Skeletal muscle satellite cell (primary cell): ENCODE measurements at regions not wholly inside any gene's neighbourhood (a gene's known extent, or its start where the extent isn't known, plus 50 kb on each side); places are given as distances from the start of the nearest gene placed in this dataset.

Source experiments
- H3K27me3 ChIP-seq: 2 replicates; pipeline ENCODE4 v1.7.0; 2013; ENCODE audit warnings: low read length; ENCODE audit not compliant: control insufficient read depth, insufficient read depth
- H3K36me3 ChIP-seq: 2 replicates; pipeline ENCODE4 v1.7.0; 2013; ENCODE audit warnings: mild to moderate bottlenecking, control low read depth, low read length; ENCODE audit not compliant: insufficient read depth
- H3K4me1 ChIP-seq: 2 replicates; pipeline ENCODE4 v1.7.0; 2013; ENCODE audit warnings: low read length; ENCODE audit not compliant: control insufficient read depth, insufficient read depth
- H3K4me2 ChIP-seq: 2 replicates; pipeline ENCODE4 v1.7.0; 2013; ENCODE audit warnings: mild to moderate bottlenecking, low read length
- H3K4me3 ChIP-seq: 2 replicates; pipeline ENCODE4 v1.7.0; 2013; ENCODE audit warnings: low read length
- H3K9ac ChIP-seq: 2 replicates; pipeline ENCODE4 v1.7.0; 2013; ENCODE audit warnings: mild to moderate bottlenecking, low read depth, low read length, moderate library complexity
- H3K9me3 ChIP-seq: replicated peaks from 2 replicates; pipeline ENCODE4 v1.7.0; 2013; ENCODE audit warnings: mild to moderate bottlenecking, control low read depth, low read length

GRCh38 chr15:98398056-98398455 is 250.3 kb upstream of the IGF1R start:
- H3K9me3 ChIP-seq: no peaks in the 10 kb centered on the region
- no peak overlapping the region for H3K4me3 ChIP-seq
- no peak overlapping the region for H3K4me2 ChIP-seq
- no peak overlapping the region for H3K9ac ChIP-seq
- H3K27me3 ChIP-seq: no peaks in the 10 kb centered on the region
- H3K4me1 ChIP-seq: no peaks in the 10 kb centered on the region
- H3K36me3 ChIP-seq: no peaks in the 10 kb centered on the region

- Histone ChIP-seq H3K9me3 (no peaks in the 10 kb centered on the region), H3K9ac (no peak overlapping the region), H3K27me3 (no peaks in the 10 kb centered on the region), H3K4me3 (no peak overlapping the region), H3K36me3 (no peaks in the 10 kb centered on the region), H3K4me1 (no peaks in the 10 kb centered on the region), H3K4me2 (no peak overlapping the region)
These were observed 249.5 kb upstream of the IGF1R start for GRCh38 chr15:98398886-98399285.

DNA sequence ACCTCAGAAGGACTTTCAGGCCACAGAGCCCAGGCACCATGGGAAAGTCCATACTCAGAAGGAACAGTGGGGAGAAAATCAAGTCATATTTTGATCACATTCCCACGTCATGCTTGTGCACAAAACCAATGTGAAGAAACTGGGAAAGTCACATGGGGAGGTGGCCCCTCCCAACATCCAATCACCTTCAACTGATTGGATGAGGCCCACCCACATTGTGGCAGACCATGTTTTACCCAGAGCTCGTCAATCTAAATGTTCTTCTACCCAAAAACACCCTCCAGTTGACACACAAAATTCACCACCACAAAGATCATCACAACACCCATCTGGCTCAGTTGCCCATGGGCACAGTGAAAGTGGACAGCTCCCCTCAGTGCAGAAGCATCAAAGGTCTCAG is 248.2 kb upstream of the IGF1R start:
- Histone ChIP-seq H3K27me3 (no peaks in the 10 kb centered on the region), H3K4me2 (no peak overlapping the region), H3K9ac (no peak overlapping the region), H3K4me3 (no peak overlapping the region), H3K36me3 (no peaks in the 10 kb centered on the region), H3K4me1 (no peaks in the 10 kb centered on the region), H3K9me3 (no peaks in the 10 kb centered on the region)

GRCh38 chr15:98401029-98401428 is 247.3 kb upstream of the IGF1R start:
- Histone ChIP-seq H3K36me3 (no peaks in the 10 kb centered on the region), H3K4me1 (no peaks in the 10 kb centered on the region), H3K27me3 (no peaks in the 10 kb centered on the region), H3K4me3 (no peak overlapping the region), H3K9ac (no peak overlapping the region), H3K9me3 (no peaks in the 10 kb centered on the region), H3K4me2 (no peak overlapping the region)

DNA sequence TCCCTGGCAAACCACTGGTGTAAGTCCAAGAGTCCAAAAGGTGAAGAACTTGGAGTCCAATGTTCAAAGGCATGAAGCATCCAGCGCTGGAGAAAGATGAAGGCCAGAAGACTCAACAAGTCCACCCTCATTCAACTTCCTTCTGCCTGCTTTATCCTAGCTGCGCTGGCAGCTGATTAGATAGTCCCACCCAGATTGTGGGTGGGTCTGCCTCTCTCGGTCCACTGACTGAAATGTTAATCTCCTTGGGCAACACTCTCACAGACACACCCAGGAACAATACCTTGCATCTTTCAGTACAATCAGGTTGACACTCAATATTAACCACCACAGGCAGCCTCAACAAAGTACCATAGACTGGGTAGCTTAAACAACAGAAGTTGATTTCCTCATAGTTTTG is 245.9 kb upstream of the IGF1R start:
- H3K9ac ChIP-seq: no peak overlapping the region
- H3K36me3 ChIP-seq: no peaks in the 10 kb centered on the region
- H3K4me2 ChIP-seq: no peak overlapping the region
- H3K4me1 ChIP-seq: no peaks in the 10 kb centered on the region
- H3K4me3 ChIP-seq: no peak overlapping the region
- no peaks in the 10 kb centered on the region for H3K9me3 ChIP-seq
- no peaks in the 10 kb centered on the region for H3K27me3 ChIP-seq

- Histone ChIP-seq H3K4me2 (no peak overlapping the region), H3K27me3 (no peaks in the 10 kb centered on the region), H3K36me3 (no peaks in the 10 kb centered on the region), H3K4me3 (no peak overlapping the region), H3K9me3 (no peaks in the 10 kb centered on the region), H3K9ac (no peak overlapping the region), H3K4me1 (no peaks in the 10 kb centered on the region)
These were observed 245.2 kb upstream of the IGF1R start for GRCh38 chr15:98403169-98403568.

GRCh38 chr15:98403569-98403968 is 244.8 kb upstream of the IGF1R start:
- Histone ChIP-seq H3K9me3 (no peaks in the 10 kb centered on the region), H3K36me3 (no peaks in the 10 kb centered on the region), H3K4me1 (no peaks in the 10 kb centered on the region), H3K9ac (no peak overlapping the region), H3K4me2 (no peak overlapping the region), H3K4me3 (no peak overlapping the region), H3K27me3 (no peaks in the 10 kb centered on the region)

GRCh38 chr15:98405013-98405412 is 243.3 kb upstream of the IGF1R start:
- Histone ChIP-seq H3K9me3 (no peaks in the 10 kb centered on the region), H3K4me1 (no peaks in the 10 kb centered on the region), H3K4me2 (no peak overlapping the region), H3K4me3 (no peak overlapping the region), H3K27me3 (no peaks in the 10 kb centered on the region), H3K36me3 (no peaks in the 10 kb centered on the region), H3K9ac (no peak overlapping the region)

DNA sequence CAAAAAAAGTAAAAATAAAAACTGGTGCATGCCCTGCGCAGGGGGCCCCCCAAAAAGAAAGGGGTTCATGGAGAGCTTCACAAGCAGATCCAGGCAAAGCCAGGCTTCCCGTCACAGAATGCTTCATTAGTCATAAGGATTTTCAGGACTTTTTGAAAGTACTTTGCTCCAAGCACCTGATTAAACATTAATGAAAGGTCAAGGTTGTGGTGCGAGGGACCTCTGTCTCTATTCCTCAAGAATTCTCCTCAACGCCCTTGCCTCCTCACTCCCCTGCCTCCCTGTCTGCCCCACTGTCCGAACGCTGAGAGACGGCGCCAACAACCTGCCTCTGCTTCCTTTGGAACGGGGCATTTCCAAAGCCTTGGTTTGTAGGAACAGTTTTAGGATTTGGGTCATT is 240.1 kb upstream of the IGF1R start:
- Histone ChIP-seq H3K9ac (no peak overlapping the region), H3K4me3 (no peak overlapping the region), H3K36me3 (no peaks in the 10 kb centered on the region), H3K9me3 (no peaks in the 10 kb centered on the region), H3K27me3 (no peaks in the 10 kb centered on the region), H3K4me1 (no peaks in the 10 kb centered on the region), H3K4me2 (no peak overlapping the region)

- no peak overlapping the region for H3K4me3 ChIP-seq
These were observed 238.0 kb upstream of the IGF1R start for GRCh38 chr15:98410328-98410727.

GRCh38 chr15:98412852-98413251 is 235.5 kb upstream of the IGF1R start:
- Histone ChIP-seq H3K36me3 (no peaks in the 10 kb centered on the region), H3K9me3 (no peaks in the 10 kb centered on the region), H3K4me1 (no peaks in the 10 kb centered on the region), H3K4me2 (no peak overlapping the region), H3K9ac (no peak overlapping the region), H3K27me3 (peaks cover 15% of the 10 kb centered on the region), H3K4me3 (no peak overlapping the region)

More at GRCh38 chr15:98410328-98410727, 238.0 kb upstream of the IGF1R start:
- Histone ChIP-seq H3K4me2 (no peak overlapping the region), H3K27me3 (no peaks in the 10 kb centered on the region), H3K36me3 (no peaks in the 10 kb centered on the region), H3K4me1 (no peaks in the 10 kb centered on the region), H3K9ac (no peak overlapping the region), H3K9me3 (no peaks in the 10 kb centered on the region)

DNA sequence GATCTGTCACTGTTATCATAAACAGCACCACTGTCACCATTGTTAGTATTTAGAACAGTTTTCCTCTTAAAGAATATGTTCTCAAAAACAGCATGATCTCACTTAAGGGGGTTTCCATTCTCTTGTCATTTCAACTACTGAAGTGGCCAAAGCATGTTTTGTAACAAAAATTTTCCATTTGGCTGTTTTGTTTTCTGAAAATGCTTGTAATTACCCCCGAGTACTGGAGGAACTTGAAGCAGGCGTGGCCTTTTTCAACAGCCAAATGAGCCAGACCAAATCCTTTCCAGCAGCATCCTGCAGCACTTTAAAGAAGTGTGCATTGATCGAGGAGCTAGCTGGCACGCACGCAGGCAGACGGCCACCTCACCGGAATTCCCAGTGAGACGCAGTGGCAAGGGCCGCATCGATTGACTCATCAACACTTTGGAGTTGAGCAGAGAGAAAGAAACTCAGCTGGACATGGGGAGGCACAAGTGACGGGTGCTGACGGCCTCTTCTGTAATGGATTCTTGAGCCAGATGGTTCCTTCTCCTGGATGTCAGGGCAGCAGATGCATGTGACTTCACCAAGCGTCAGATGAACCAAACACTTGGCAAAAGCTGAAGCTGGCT is 234.3 kb upstream of the IGF1R start:
- Histone ChIP-seq H3K27me3 (peaks cover 18% of the 10 kb centered on the region), H3K4me1 (no peaks in the 10 kb centered on the region), H3K4me2 (no peak overlapping the region), H3K9ac (no peak overlapping the region), H3K4me3 (no peak overlapping the region), H3K9me3 (no peaks in the 10 kb centered on the region), H3K36me3 (no peaks in the 10 kb centered on the region)
